Raji (cell line): ENCODE measurements at regions not wholly inside any gene's neighbourhood (a gene's known extent, or its start where the extent isn't known, plus 50 kb on each side); places are given as distances from the start of the nearest gene placed in this dataset.

Source experiments
- POLR2A ChIP-seq: IDR thresholded peaks from 2 replicates; pipeline ENCODE4 v1.6.1; 2011; ENCODE audit warnings: low read depth, low read length, control low read depth; ENCODE audit not compliant: insufficient read depth

DNA sequence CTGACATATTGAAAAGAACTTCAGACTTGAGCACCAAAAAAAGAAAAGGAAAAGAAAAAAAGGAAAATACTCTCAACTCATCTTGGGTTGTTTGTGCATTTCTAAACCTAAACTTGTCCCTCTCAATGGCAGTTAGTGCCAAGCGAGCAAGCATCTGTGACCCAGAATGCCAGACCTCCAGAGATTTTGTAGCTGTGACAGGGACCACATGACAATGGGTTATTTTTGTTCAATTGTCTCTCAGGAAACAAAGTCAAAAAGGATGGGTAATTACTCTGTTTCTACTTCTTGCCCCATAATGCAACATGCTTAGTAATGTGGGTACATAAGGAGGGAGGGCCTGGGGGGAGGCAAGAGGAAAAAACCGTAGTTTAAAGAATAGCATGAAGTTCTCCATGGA is 285.7 kb upstream of the RTL1 start:
- TF ChIP-seq POLR2A: no peak

DNA sequence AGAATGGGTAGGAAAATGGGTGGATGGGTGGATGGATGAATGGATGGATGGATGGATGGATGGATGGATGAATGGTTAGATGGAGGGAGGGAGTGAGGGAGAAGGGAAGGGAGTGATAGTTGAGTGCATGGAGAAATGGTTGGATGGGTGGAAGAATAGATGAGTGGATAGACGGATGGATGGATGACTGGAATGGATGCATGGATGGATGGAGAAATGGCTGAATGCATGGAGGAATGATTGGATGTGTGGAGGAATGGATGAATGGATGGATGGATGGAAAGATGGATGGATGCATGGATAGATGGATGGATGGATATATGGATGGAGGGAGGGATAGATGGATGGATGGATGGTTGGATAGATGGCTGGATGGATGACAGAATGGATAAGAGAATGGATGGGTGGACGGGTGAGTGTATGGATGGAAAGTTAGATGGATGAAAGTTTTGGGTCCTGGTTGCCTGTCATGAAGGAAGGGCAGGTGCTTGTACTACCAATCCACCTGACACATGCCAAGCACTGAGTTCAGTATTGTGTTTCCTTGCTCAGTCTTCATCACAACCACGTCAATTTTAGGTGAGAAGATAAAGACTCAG is 286.5 kb upstream of the RTL1 start:
- TF ChIP-seq POLR2A: no peak

DNA sequence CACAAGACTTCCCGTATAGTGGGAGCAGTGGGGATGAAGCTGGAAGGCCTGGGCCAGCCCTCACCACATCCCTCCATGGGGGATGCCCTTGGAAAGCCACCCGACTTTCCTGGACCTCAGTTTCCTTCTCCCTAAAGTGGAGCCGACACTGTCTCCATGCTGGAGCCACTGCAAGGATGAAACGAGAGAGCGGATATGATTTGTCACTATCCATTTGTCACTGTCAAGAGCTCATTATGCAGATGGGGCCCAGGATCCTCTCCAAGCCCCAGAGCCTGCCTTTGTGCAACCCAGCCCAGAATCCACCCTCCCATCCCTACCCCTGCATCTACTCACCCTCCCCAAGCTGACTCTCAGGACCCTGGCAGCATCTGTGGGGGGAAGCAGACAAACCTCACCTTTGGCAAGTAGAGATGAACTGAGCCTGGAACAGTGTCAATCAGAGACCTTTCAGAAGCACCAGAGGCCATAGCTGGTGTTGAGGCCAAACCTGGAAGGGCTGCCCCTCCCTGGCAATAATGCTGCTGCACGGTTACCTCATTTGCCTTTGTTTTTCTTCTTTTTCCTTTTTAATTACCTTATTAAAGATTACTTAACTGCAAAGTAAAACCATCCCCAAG is 287.7 kb upstream of the RTL1 start:
- TF ChIP-seq POLR2A: no peak

DNA sequence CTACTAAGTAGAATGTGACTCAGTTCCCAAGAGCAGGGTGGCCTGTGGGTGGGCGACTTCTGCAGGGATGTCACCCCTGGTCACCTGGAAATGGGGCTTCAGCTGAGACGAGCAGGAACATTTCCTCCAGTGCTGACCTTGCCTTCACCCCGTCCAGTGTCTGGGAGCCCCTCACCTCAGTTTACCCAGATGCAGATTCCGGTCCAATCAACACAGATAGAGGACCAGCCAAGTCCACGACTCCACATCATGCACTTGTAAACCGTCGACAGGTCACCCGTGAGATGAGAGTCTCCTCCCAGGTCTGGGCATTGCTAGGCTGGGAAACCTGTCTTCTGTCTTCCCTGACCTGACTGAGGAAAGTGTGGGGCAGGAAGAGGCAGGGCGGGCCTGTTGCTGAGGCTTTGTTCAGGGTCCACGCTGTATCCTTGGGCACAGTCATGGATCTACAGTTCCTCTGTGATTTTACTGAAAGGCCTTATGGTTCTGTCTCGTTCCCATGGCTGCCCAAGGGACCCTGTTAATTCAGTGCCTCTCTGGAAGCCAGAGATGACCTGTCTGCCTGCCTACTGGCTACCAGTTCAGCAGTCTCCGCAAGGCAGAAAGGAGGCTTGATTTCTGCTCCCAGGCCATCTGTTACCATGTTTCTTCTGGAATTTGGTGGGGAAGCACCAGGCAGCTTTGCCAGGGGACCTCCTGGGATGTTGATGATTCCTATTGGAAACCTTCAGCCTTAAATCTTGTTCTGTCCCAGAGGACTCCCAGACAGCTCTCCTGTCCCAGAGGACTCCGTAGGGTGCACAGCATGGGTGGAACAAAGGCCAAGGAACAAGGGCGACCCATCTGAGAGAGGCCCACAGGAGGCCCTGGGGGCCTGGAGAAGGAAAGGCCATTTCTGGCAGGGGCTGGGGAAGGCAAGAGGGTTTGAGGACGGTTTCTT is 288.5 kb upstream of the RTL1 start:
- no peak for TF ChIP-seq POLR2A

DNA sequence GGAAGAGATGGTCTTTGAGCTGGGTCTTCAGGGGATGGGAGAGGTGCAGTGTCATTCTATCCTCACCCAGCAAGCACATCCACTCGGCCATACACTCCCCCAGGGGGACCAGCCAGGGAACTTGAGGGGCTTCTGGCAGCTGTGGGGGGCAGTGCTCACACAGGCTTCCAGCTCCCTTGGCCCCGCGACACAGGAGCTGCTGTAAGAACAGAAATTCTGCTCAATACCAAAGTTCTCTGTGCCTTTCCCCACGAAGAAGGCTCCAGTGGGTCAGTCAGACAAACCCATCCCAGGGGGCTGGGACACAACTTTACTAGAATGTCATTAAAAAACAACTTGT is 289.1 kb upstream of the RTL1 start:
- no peak for TF ChIP-seq POLR2A

DNA sequence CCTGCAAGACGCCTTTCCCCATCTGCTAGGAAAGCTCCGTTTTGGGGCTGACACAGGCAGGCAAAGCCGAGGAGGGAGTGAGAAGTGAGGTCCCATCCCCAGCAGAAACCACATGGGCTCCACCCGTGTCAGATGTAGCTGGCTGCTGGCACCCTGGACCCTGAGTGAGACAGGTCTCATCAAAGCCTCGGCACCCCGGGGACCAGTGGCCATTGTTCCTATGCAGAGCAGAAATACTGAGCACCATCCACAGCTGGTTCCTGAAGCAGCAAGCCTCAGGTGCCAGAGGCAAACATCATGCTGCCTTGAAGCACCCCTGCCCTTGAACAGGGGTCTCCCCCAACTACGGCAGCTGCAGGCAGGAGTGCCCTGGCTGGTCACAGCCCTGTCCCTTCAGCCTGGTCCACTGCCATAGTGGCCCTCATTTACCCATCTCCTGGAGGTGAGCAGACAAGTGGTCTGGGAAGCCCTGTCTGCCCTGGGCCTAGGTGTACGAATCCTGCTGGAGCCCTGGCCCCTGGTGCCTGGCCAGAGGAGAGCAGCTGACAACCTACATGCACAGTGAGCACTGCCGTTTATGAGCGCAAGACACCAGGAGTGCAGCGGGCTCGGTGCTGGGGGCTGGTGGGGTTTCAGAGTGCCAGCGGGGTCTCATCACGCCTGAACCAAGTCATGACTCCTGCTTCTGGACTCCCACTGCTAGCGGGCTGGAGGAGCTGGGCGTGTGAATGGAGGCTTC is 289.8 kb upstream of the RTL1 start:
- TF ChIP-seq POLR2A: no peak

DNA sequence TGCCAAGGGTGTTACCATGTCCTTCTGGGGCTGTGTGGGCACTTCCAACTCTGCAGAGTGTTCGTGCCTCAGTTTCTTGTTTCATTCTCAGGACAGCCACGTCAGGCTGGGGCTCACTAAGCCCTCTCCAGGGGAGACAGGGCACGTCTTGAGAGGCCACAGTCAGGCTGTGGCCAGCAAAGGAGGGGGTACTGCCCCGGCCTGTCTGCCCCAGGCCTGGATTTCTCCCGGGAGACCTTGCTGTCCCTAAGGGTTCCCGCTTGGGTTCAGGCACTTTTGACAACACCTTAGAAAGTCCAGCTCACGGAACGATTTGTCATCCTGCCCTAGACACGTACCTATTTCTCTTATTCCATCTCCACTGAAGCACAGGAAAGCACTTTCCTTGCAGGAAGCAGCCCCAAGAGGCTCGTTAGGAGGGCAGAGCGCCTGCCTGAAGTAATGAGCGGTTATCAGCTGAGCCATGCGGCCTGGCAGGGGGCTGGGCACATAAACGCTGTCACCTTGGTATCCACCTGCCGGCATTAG is 290.4 kb upstream of the RTL1 start:
- TF ChIP-seq POLR2A: no peak

DNA sequence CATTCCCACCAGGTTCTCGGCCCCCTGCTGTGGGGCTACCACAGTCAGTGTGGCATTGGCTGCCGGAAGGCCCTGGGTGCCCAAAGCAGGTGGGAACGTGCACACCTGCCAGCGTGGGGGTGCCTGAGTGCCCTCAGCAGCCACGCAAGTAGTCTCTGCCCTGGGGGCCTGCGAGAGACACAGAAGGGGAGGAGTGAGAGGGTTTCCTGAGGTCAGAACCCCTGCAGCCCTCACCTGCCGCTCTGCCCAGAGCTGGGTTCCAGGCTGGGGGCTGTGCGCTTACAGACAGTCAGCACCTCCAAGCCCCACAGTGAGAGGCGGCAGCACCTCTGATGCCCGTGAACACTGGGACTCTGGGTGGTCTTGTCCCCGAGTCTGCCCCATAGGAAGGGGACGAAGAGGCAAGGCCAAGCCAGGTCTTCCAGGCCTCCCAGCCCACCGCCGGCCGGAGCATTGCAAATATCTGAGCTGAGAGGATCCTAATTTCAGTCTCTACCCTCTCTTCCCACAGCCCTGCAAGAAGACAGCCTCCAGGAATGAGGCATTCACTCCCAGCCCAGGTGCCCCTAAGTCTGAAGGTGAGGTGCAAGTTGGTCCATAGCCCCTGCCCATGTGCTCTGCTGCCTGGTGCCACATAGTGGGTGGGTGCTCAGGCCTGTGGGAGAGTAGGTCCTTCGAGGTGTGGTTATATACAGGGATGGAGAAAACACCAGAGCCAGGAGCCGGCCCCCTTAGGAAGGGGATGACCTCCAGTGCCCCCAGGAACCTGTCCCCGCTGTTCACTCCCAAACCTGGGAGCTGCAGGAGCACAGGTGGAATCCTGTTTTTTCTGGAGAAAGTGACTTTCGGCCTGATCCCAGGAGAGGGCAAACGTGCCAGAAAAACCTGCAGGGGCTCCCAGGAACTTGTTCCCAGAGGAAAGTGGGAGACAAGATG is 291.1 kb upstream of the RTL1 start:
- no peak for TF ChIP-seq POLR2A

DNA sequence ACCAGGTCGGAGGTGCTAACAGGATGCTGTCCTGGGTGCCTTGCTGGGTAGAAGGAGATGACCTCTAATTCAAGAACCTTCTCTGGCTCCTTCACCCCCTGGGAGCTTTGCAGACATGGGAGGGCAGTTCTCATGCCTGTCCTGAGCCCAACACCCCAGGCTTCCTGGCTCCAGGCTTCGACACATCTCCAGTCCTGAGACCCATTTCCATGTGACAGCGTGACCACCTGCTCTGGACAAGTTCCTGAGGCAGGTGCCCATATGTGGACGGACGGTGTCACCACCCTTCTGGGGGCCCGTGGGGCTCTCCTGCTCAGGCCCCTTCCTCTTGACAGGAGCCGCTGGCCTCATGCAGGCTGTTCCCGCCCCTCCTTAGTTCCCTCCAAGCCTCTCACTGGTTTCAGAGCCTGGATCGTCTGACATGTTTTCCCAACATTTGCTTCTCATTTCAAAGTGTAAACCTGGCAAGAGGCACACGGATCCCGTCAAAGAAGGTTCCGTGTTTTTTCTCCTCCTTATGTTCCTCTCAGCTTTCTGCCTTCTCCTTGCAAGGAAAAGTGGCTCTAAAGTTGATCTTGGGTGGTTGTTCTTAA is 291.9 kb upstream of the RTL1 start:
- no peak for TF ChIP-seq POLR2A

DNA sequence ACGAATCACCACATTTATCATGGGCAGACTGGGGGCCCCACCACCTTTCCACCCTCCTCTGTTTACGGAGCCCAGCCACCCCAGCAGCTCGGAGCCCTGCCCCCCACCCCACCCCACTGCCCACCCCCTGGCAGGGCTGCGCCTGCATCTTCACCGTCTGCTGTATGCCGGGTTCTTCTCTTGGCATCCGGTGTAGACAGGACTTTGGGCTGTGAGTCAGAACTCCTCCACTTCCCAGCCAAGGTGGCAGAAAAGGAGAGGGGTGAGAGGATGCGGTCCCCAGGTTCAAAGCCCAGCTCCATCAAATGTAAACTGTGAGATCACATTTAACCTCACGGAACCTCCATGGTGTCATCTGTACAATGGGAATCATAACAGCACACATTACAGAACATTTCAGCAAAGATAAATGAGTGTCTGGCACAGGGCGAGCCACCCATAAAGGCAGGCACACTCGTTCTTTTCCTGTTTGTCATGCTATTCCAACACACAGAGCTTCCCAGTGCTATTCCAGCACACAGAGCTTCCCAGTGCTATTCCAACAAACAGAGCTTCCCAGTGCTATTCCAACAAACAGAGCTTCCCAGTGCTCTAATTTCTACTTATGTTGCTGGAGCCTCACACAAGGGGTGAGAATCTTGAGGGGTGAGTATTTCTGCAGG is 292.7 kb upstream of the RTL1 start:
- TF ChIP-seq POLR2A: no peak

DNA sequence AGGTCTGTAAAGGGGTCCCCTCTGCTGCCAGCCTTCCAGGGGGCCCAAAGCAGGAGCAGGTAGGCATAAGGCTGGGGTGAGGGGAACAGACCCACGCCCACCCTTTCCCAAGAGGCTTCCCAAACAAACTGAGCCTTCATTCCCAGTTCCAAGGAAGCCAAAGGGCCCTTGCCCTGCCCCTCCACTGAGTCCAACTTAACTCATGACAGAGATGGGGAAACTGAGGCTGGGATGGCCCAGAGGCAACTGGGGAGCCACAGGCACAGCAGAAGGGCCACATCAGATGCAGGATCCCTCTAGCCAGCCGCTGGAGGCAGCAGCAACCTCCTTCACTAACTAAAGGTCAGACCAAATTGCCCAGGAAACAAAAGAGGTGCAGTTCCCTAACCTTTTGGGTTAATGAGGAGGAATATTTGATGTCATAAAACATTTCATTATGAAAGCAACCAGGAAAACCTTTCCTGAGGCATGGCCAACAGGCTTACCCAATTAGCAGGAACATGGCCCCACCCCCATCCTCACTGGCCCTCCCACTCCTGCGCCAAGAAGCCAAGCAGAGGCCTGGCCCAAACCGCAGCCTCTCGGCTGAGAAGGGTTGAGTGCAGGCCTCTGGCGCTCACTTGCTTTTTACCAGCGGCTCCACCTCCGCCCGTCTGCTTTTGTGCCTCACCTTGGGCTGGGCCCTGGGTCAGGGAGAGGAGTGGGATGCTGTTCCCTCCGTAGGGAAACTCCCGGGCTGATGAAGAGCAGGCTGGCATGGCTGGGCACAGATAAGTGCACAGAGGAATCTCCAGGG is 293.5 kb upstream of the RTL1 start:
- TF ChIP-seq POLR2A: no peak

DNA sequence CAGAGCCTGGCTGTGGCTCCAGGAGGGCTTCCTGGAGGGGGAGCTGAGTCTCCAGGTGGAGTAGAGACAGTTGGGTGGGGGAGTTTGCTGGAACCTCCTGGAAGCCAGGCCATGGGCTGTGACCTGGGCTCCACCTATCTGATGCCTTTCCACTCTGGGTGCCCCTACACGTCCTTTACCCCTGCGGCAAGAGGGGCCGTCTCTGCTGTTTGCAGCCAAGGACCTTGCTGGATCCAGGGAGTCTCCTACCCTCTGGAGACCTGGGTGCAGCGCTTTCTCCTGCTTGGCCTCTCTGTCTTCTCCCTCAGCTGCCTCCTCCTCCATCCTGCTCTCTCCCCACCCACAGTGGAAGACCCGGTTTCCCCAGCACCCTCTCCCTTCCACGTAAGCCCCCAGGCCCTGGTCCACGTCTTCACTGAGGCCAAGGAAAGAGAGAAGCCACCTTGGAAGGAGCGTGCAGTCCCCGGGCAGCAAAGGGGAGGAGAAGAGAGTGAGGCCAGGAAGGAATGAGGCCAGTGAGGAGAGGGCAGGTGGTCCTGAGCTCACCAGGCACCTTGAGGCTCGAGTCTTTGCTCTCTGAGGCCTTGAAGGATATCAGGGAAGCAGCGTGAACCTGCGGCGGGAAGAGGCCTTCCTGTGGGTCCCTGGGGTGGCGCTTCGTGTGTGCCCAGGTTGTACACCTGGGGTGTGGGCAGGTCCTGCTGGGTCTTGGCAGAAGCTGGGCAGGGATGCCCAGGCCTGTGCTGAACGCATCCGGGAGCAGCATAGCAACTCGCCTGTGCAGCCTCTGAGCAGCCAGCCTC is 294.3 kb upstream of the RTL1 start:
- TF ChIP-seq POLR2A: no peak

DNA sequence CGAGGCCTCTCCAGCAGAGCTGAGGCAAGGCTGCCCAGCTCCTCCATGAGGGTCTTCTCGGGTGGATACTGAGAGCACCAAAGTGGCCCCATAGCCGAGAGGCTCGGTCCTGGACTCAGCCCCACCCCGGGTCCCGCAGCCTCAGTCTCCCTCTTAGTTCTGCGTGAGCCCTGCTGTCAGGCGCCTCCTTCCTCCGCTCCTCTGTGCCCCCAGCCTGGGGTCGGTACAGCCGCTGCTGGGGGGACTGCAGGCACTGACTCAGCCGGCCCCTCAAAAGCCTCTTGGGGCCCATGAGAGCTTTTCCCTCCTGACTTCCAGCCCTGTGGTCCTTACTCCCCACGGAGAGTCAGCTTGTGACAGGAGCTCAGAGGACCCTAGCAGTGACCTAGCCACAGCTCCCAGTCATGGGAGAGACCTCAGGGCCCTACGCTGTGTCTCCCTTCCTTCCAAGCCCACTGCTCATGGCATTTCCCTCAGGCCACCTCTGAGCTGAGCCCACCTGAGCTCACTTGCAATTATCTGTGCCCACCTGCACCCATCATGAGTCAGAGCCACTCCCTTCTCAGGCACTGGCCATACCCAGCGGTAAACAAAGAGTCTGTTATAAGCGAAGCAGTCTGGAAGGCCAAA is 295.0 kb upstream of the RTL1 start:
- no peak for TF ChIP-seq POLR2A
